HG03025 (cell line): ENCODE measurements at regions not wholly inside any gene's neighbourhood (a gene's known extent, or its start where the extent isn't known, plus 50 kb on each side); places are given as distances from the start of the nearest gene placed in this dataset.
"Not testable (repeated sequence)": the region's sequence is repeated elsewhere in the genome, so short reads cannot be mapped to it uniquely, and the experiment has no call there.

Experiments
- ATAC-seq: cut with Tn5 transposase; IDR thresholded peaks from one replicate; pipeline ENCODE4 v1.9.1; 2021; ENCODE audit warnings: mild to moderate bottlenecking, moderate library complexity; ENCODE audit not compliant: unreplicated experiment, low FRiP score

- no peak for ATAC-seq
These were observed 264.6 kb downstream of the DUSP10 start for GRCh38 chr1:221477252-221477651.

GRCh38 chr1:221478050-221478949, 263.6 kb downstream of the DUSP10 start:
- peak; percentile 59 for ATAC-seq

DNA sequence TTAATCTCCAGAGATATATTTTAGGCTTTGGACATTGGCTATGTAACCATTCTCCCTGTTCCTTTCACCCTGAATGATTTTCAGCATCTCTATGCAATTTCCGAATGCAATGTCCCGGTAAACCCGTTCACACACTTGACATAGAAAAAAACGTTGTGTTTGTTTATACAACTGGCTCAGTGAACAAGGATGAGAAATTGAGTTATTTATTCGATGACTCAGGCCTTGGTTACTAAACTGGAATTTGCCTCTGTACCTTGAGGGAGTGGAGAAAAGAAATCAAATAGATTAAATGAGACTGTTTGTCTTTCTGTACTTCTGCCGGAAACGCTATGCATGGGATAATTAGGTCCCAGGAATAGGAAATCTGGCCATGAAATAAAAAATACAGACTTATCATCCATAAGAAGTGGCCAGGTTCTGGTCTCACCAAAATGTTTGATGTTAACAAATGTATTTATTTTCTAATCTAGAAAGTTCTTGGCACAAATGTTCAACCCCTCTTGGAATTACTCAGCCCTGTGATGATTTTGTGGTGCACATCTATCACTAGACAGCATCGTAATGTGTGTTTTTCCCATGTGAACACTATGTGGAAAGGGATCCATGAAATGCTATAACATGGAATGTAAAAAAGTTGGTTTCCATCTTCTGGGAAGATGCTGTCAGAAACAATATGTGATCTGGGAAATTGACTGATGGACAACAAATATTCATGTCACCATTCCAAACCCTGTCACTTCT, 253.9 kb downstream of the DUSP10 start:
- no peak for ATAC-seq

GRCh38 chr1:221488550-221488949, 253.3 kb downstream of the DUSP10 start:
- ATAC-seq, result no peak

GRCh38 chr1:221494670-221495069, 247.2 kb downstream of the DUSP10 start:
- no peak for ATAC-seq

GRCh38 chr1:221497046-221497445, 244.8 kb downstream of the DUSP10 start:
- no peak for ATAC-seq

- no peak for ATAC-seq
These were observed 238.6 kb downstream of the DUSP10 start for GRCh38 chr1:221503268-221503667.

DNA sequence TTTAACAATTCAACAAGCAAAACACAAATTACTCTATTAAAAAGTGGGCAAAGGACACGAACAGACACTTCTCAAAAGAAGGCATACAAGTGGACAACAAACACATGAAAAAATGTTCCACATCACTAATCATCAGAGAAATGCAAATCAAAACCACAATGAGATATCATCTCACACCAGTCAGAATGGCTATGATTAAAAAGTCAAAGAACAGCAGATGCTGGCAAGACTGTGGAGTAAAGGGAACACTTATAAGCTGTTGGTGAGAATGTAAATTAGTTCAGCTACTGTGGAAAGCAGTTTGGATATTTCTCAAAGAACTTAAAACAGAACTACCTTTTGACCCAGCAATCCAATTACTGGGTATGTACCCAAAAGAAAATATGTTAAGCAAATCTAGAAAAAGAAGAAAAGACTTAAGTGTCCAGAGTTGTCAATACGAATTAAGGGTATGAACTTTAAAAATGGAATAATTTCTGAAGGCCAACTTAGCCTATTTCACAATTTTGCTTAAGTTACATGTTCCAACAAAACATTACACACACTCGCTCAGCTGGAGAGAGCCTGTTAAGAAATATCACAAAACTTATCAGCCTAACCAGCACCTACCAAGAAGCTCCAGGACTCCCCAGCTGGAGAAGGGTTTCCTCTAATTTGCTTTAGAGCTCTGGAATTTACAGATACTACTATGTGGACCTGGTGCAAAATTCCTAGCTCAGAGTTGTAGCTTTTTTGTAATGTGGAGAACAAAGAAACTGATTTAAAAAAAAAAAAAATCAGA, 232.1 kb downstream of the DUSP10 start:
- ATAC-seq, result no peak

GRCh38 chr1:221510793-221511503, 230.9 kb downstream of the DUSP10 start:
- ATAC-seq, result no peak

- no peak for ATAC-seq
These were observed 230.1 kb downstream of the DUSP10 start for GRCh38 chr1:221511797-221512196.

- ATAC-seq, result no peak
These were observed 227.1 kb downstream of the DUSP10 start for GRCh38 chr1:221514806-221515205.

DNA sequence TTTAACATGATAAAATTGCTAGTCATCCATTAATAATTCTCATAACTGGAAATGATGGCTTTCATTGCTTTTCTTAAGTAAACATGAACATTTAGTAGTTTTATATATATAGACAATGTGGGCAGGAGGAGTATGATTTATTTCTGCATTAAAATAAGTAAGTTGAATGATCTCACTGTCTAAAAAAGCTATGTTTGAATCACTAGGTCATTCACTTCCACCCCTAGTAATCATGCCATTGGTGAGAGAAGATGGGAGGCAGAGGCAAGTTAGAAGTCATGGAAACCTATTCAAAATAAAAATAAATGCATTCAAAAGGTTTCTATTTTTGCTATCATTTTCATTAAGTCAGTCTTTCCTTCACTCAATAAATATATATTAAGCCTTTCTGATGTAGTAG, 226.4 kb downstream of the DUSP10 start:
- no peak for ATAC-seq

- ATAC-seq, result no peak
These were observed 223.9 kb downstream of the DUSP10 start for GRCh38 chr1:221517961-221518360.

- no peak for ATAC-seq
These were observed 221.6 kb downstream of the DUSP10 start for GRCh38 chr1:221520250-221520649.

DNA sequence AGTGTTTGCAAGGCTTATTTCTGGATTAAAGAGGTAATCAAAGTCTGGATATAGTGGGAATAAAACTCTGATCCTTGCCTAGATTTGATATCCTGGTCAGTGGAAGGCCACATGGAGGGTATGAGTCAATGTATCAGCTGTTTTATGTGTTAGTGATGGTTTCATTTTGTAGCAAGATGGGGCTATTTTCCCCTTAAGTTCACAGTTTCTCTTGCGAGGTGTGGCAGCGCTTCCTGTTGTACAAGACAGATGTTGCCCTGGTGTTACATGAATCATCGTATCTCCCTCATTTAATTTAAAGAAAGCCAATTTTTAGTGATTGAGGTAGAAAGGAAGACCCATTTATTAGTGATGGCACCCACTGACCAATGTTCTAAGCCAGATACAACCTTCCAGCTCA, 220.2 kb downstream of the DUSP10 start:
- ATAC-seq, result no peak

- ATAC-seq, result no peak
These were observed 219.4 kb downstream of the DUSP10 start for GRCh38 chr1:221522529-221522940.

DNA sequence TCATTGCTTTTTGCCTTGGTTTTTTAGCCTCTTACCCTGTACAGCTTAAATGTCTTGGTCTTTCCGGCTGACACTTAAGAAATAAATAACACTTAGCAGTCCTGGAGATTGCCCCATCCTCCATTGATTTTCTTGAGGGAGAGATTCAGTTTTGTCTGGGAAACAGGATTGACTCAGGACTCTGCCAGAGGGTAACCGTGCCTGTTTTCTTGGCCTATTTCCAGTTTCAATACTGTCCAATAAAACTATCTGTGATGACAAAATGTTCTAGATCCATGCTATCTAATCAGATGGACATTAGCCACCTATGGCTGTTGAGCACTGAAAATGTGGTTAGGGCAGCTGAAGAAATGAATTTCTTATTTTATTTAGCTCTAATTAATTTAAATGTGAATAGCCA, 216.1 kb downstream of the DUSP10 start:
- no peak for ATAC-seq

DNA sequence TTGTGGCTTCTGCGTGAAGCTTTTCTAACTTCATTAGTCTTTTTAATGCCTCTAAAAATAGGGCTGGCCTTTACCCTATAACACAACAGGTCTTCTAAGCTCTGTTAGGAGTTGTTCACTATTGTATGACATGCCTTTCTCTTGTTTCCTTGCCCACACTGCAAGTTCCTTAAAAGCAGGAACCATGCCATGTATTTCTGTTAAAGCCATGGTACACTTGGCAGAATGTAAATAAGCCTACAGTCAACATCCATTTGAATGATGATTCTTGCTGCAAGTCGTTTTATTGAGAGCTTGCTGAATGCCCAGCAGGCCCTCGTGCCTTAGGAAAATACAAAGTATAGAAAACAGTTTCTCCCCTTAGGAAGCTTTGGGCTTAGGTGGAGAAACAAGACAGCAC, 214.6 kb downstream of the DUSP10 start:
- no peak for ATAC-seq

- no peak for ATAC-seq
These were observed 213.8 kb downstream of the DUSP10 start for GRCh38 chr1:221527886-221528624.

- not testable (repeated sequence) for ATAC-seq
These were observed 211.7 kb downstream of the DUSP10 start for GRCh38 chr1:221530159-221530558.
